Endothelial cell of umbilical vein (primary cell): ENCODE measurements at regions not wholly inside any gene's neighbourhood (a gene's known extent, or its start where the extent isn't known, plus 50 kb on each side); places are given as distances from the start of the nearest gene placed in this dataset.

Experiments used
- FOS ChIP-seq: IDR thresholded peaks from 2 replicates; pipeline ENCODE4 v1.6.1; 2011; ENCODE audit warnings: mild to moderate bottlenecking, low read length, moderate library complexity, borderline replicate concordance; ENCODE audit not compliant: insufficient read depth
- JUN ChIP-seq: IDR thresholded peaks from 2 replicates; pipeline ENCODE4 v1.6.1; 2011; ENCODE audit warnings: borderline replicate concordance, low read depth; ENCODE audit not compliant: insufficient read length, insufficient read depth
- POLR2A ChIP-seq: IDR thresholded peaks from 2 replicates; pipeline ENCODE4 v1.6.1; 2012; ENCODE audit warnings: low read depth, mild to moderate bottlenecking, control low read depth, low read length
- TF ChIP-seq, protein P1 (sequence below), 2 donors: IDR thresholded peaks; 1 replicate in 1 of 2; 2 replicates in 1 of 2; pipeline ENCODE4 v1.5.1; 2011; ENCODE audit warnings: low read length in 2 of 2, mild to moderate bottlenecking in 2 of 2, moderate library complexity in 2 of 2, control low read depth in 1 of 2, inconsistent platforms in 1 of 2, low read depth in 1 of 2; ENCODE audit not compliant: insufficient read depth in 1 of 2; ENCODE audit errors: extremely low read depth in 1 of 2

DNA sequence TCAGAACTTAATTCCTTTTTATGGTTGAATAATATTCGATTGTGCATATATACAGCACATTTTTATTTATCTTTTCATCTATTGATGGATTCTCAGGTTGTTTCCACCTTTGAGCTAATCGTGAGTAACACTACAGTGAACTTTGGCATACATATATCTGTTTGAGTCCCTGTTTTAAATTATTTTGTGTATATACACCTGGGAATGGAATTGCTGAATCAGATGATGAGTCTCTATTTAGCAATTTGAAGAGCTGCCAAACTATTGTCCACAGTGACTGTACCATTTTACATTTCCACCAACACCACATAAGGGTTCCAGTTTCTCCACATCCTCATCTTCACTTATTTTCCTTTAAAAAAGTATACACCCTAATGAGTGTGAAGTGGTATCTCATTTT is 166.2 kb upstream of the FGF13 start:
- TF ChIP-seq, protein P1, sequence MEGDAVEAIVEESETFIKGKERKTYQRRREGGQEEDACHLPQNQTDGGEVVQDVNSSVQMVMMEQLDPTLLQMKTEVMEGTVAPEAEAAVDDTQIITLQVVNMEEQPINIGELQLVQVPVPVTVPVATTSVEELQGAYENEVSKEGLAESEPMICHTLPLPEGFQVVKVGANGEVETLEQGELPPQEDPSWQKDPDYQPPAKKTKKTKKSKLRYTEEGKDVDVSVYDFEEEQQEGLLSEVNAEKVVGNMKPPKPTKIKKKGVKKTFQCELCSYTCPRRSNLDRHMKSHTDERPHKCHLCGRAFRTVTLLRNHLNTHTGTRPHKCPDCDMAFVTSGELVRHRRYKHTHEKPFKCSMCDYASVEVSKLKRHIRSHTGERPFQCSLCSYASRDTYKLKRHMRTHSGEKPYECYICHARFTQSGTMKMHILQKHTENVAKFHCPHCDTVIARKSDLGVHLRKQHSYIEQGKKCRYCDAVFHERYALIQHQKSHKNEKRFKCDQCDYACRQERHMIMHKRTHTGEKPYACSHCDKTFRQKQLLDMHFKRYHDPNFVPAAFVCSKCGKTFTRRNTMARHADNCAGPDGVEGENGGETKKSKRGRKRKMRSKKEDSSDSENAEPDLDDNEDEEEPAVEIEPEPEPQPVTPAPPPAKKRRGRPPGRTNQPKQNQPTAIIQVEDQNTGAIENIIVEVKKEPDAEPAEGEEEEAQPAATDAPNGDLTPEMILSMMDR (IDR thresholded peaks at IDR 0.05; ENCODE audit: extremely low read depth in 1 of 2, insufficient read depth in 1 of 2, low read depth in 1 of 2, low read length in 2 of 2) = no peak
- TF ChIP-seq JUN (no peak), POLR2A (no peak), FOS (no peak)
